Coronary artery (tissue), 2 donors: ENCODE measurements at regions not wholly inside any gene's neighbourhood (a gene's known extent, or its start where the extent isn't known, plus 50 kb on each side); places are given as distances from the start of the nearest gene placed in this dataset.

Experiments used
- DNase-seq: peaks from one replicate; pipeline ENCODE4 v3.0.0-alpha.2; 2017; ENCODE audit warnings: low spot score
- H3K27ac ChIP-seq, 2 donors: fragments of 200-600 bp; sonication (generic); one replicate each; pipeline ENCODE4 v1.5.1; 2016 to 2019
- H3K4me3 ChIP-seq: fragments of 200-600 bp; sonication (generic); 2 replicates; pipeline ENCODE4 v1.5.1; 2016; ENCODE audit warnings: mild to moderate bottlenecking, moderate library complexity
- TF ChIP-seq, protein P1 (sequence below): fragments of 200-600 bp; sonication (generic); IDR thresholded peaks from one replicate; pipeline ENCODE4 v1.5.1; 2019; ENCODE audit warnings: antibody characterized with exemption

DNA sequence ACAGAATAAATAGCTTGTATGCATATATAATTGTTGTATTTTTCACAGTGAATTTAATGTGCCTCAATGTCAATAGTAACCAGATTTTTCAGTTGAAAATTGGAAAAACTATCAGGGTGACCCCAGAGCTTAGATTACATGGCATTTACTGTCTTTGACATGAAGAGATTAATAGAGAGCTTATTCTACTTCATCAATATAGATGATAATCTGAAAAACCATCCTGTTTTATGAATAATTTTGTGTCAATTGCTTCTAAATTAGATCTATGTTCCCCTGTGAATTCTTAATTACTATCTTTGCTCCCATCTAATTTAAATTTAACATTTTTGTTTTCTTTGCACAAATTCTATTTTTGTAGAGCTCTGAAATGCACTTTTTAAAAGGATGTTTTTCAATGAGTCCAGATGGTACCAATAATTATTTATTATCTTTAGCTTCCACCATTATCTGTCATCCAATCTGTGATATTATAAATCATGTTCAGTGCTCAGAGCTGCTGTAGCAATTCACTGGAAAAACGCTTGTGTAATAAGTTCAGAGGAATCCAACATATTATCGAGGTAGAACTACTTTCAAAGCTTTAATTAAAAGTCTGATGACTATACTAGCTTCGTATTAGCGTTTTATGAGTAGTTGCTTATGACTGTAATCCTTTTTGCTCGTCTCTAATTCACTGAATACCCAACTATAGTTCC lies 291.4 kb downstream of the JRKL start:
- no peak overlapping the region for H3K27ac ChIP-seq
- no peak overlapping the region for H3K4me3 ChIP-seq
- no peak for DNase-seq
- TF ChIP-seq, protein P1, sequence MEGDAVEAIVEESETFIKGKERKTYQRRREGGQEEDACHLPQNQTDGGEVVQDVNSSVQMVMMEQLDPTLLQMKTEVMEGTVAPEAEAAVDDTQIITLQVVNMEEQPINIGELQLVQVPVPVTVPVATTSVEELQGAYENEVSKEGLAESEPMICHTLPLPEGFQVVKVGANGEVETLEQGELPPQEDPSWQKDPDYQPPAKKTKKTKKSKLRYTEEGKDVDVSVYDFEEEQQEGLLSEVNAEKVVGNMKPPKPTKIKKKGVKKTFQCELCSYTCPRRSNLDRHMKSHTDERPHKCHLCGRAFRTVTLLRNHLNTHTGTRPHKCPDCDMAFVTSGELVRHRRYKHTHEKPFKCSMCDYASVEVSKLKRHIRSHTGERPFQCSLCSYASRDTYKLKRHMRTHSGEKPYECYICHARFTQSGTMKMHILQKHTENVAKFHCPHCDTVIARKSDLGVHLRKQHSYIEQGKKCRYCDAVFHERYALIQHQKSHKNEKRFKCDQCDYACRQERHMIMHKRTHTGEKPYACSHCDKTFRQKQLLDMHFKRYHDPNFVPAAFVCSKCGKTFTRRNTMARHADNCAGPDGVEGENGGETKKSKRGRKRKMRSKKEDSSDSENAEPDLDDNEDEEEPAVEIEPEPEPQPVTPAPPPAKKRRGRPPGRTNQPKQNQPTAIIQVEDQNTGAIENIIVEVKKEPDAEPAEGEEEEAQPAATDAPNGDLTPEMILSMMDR, result no peak

DNA sequence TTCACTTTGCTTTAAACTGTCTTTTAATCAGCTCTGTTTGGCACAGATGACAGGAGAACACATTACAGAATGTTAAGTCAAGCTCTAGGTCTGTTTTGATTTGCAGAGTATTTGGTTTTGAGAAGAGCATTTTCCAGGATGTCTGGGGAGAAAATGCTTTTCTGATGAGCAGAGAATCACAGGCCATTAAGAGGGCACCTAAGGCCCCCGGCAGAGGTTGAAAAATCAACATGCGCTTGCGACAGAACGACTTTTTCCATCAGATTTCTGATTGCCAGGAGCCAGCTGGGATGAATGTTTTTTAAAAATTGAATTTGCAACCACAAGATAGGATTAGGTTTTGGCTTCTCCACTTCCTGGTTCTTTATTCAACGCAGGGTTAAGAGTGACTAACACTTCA lies 304.5 kb downstream of the JRKL start:
- H3K4me3 ChIP-seq, result no peak overlapping the region
- TF ChIP-seq, protein P1, result no peak
- DNase-seq, result no peak
- H3K27ac ChIP-seq, result no peak overlapping the region

DNA sequence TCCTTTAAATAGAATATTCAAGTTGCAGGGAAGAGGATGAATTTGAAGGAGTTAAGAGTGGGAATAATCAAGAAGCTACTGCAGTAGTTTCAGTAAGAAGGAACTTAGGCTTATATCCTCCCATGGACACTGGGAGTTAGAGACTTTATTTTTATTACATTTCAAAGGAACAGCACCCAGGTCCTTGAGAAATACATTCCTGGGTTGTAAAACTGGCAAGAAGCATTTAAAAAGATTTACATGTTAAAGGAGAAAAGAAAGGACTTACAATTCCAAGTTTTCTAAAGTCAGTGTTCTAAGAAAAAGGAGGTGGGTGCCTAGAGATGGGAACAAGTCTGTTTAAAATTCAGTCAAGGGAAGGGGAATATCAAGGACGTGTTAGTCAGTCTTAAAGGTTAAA lies 306.9 kb downstream of the JRKL start:
- Histone ChIP-seq H3K27ac (no peak overlapping the region), H3K4me3 (no peak overlapping the region)
- DNase-seq, result no peak
- TF ChIP-seq, protein P1, result no peak

DNA sequence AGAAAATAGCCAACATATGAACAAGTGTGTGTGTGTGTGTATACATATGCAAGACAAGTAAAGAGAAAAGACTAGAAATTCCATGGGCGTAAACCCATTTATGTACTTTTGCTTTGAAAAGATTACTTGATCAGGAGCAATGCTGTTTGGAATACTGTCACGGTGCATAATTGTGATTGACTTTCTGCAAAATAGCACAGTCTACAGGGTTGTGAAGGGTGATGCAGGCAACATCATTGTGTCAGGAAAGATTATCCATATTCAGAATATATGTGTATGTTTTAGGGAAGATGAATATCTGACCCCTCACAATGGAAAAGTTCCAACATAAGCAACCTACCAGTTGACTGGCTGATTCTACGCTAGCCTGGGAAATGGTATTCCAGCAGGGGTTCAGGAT lies 307.7 kb downstream of the JRKL start:
- Histone ChIP-seq H3K4me3 (no peak overlapping the region), H3K27ac (no peak overlapping the region)
- TF ChIP-seq, protein P1, result no peak
- no peak for DNase-seq

DNA sequence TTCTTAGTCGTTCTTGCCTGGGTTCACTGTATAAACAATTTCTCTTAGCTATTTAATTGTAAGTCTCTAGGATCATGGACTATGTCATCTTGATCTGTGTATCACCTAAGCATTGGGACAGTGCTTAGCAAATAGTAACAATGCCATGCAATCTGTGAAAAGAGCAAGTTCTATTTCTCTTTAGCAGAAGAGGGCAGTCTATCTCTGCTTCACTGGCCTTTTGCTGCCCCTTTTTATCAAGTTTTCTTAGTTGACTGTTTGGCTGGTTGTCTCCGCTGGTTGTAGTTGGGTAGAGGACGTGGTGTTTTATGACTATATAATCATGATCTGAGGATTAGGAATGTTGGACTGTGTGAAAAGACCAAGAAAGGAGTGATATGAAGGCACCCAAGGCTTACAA lies 315.0 kb downstream of the JRKL start:
- no peak for DNase-seq
- no peak overlapping the region for H3K4me3 ChIP-seq
- TF ChIP-seq, protein P1, result no peak
- H3K27ac ChIP-seq, result no peak overlapping the region

DNA sequence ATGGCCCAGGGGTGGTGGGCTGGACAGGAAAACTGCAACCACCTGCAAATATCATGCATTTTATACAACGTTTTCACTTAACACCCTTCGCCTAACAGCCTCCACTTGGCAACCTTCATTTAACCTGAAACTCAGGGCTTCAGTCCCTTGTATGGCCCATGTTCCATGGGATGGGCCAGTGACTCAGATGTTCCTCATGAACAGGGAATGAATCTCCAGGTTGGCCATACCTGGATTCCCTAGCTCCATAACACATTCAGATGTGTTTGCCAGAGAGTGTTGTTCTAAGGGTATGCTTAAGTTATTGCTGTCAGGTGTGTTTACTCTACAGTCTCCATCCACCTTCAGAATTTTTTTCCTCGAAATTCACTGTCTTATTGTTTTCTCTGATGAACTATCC lies 316.9 kb downstream of the JRKL start:
- Histone ChIP-seq H3K4me3 (no peak overlapping the region), H3K27ac (no peak overlapping the region)
- no peak for DNase-seq
- TF ChIP-seq, protein P1, result no peak

DNA sequence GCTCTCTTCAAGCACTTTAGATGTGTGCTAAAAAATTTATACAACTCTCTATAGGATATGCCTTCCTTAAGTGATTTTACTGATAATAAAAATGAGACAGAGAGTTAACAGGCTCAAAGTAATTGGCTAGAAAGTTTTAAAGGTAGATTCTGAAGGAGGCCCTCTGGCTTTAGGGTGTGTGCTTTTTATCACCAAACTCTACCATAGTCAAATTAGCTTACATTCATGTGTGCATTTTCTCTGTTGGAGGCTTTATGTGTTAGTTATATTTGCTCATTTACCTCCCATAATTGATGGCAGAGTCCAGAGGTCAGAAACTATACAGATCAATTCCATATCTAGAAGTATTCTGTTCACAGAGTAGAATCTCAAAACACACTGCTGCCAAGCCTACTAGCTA lies 317.5 kb downstream of the JRKL start:
- TF ChIP-seq, protein P1, result no peak
- H3K27ac ChIP-seq, result no peak overlapping the region

More for the DNA sequence above, 317.5 kb downstream of the JRKL start:
- H3K4me3 ChIP-seq, result no peak overlapping the region
- no peak for DNase-seq
